GM19438 (cell line): ENCODE measurements at regions not wholly inside any gene's neighbourhood (a gene's known extent, or its start where the extent isn't known, plus 50 kb on each side); places are given as distances from the start of the nearest gene placed in this dataset.

Source experiments
- ATAC-seq: cut with Tn5 transposase; IDR thresholded peaks from one replicate; pipeline ENCODE4 v1.9.1; 2021; ENCODE audit warnings: low read depth; ENCODE audit not compliant: unreplicated experiment

GRCh38 chr12:67573566-67573965, 75.0 kb upstream of the DYRK2 start:
- ATAC-seq: no peak

- no peak for ATAC-seq
Measured at GRCh38 chr12:67578976-67579661, 69.4 kb upstream of the DYRK2 start.

GRCh38 chr12:67579662-67580003, 68.9 kb upstream of the DYRK2 start:
- no peak for ATAC-seq

- no peak for ATAC-seq
Measured at GRCh38 chr12:67582238-67582834, 66.2 kb upstream of the DYRK2 start.

GRCh38 chr12:67582844-67583243, 65.7 kb upstream of the DYRK2 start:
- no peak for ATAC-seq

- no peak for ATAC-seq
Measured at GRCh38 chr12:67586951-67587350, 61.6 kb upstream of the DYRK2 start.

- ATAC-seq: no peak
Measured at GRCh38 chr12:67589078-67589477, 59.5 kb upstream of the DYRK2 start.

GRCh38 chr12:67590149-67590790, 58.3 kb upstream of the DYRK2 start:
- ATAC-seq: no peak

GRCh38 chr12:67592228-67593011, 56.1 kb upstream of the DYRK2 start:
- ATAC-seq: no peak

- ATAC-seq: no peak
Measured at GRCh38 chr12:67593041-67593440, 55.5 kb upstream of the DYRK2 start.

GRCh38 chr12:67593461-67594330, 54.8 kb upstream of the DYRK2 start:
- no peak for ATAC-seq

GRCh38 chr12:67594888-67595287, 53.7 kb upstream of the DYRK2 start:
- ATAC-seq: no peak

GRCh38 chr12:67595365-67595764, 53.2 kb upstream of the DYRK2 start:
- no peak for ATAC-seq

- ATAC-seq: no peak
Measured at GRCh38 chr12:67598598-67598997, 49.9 kb upstream of the DYRK2 start.
